Stimulated activated CD4-positive, alpha-beta T cell treated with anti-CD3 and anti-CD28 coated beads, Interleukin-4, amount 100 ng/mL, for 4 hours (primary cell): ENCODE measurements at regions not wholly inside any gene's neighbourhood (a gene's known extent, or its start where the extent isn't known, plus 50 kb on each side); places are given as distances from the start of the nearest gene placed in this dataset.
"Not testable (repeated sequence)": the region's sequence is repeated elsewhere in the genome, so short reads cannot be mapped to it uniquely, and the experiment has no call there.

Experiments used
- DNase-seq, 2 experiments: peaks; one replicate each; pipeline ENCODE4 v3.0.0-alpha.2; 2020

DNA sequence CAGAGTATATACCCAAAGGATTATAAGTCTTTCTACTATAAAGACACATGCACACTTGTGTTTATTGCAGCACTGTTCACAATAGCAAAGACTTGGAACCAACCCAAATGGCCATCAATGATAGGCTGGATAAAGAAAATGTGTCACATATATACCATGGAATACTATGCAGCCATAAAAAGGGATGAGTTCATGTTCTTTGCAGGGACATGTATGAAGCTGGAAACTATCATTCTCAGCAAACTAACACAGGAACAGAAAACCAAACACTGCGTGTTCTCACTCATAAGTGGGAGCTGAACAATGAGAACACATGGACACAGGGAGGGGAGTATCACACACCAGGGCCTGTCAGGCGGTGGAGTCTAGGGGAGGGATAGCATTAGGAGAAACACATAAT, 281.7 kb upstream of the MEF2C start:
- not testable (repeated sequence) for DNase-seq

DNA sequence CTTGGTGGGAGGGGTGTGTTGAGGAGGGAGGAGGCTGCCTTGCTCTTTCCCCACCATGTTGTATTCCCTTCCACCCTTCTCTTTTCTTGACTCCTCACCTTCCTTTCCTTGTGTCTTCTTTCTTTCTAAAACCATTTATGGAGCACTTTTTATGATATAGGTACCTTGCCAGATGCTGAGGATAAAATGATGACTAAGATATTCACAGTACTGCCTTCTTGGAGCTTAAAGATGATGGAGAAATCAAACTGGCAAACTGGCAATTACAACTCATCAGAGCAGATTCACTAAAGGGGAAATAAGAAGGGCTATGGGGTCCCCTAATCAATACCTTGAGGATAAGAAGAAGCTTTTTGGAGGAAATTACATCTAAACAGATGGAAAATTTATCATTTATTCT, 273.2 kb upstream of the MEF2C start:
- DNase-seq: no peak

DNA sequence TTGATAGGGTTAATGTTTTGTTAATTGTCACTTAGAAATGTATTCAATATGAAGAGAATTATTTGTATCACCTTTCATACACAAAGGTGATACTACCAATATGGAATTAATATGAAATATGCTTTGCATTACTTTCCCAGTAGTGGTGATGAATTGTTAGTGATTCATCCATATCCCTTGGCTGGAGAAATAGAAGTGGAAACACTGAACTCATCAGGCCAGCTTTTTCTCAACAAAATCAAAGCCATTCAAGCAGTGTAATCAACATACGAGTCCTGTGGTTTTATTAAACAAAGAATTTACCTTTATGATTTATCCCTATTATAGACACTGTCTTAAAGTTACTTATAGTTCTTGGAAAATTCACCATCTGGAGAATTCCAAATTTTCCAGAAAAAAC, 264.0 kb upstream of the MEF2C start:
- no peak for DNase-seq

DNA sequence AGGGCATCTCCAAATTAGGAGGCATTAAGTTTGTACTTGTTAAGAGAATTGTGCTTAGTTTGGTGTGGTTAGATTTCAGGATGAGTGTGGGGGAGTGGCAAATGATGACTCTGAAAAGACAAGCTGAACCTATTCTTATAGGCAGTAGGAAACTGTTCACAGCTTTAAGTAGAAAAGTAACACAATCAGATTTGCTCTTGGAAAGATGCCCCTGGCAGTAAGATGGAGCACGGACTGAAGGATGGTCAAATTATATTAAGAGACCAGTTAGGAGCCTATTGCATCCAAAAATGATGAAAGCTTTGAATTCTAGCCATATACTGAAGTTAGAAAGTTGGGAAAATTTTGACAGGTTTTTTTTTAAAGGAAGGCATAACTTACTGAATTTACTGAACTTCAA, 254.2 kb upstream of the MEF2C start:
- DNase-seq: no peak

DNA sequence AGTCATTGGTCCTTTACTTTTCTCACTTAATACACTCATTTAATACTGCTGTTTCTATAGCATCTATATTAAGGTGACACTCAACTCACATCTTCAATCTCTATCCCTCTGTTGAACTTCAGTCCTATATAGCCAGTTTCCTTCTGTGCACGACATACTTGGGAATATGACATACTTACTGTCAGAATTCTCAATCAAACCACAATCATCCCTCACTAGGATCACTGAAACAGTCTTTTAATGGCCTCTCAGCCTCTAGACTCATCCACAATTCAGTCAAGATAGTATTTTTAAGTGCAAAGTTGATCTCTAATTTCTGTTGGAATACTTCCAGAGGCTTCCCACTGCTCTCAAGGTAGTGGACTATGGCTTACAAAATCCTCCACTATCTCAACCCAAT, 251.0 kb upstream of the MEF2C start:
- no peak for DNase-seq

DNA sequence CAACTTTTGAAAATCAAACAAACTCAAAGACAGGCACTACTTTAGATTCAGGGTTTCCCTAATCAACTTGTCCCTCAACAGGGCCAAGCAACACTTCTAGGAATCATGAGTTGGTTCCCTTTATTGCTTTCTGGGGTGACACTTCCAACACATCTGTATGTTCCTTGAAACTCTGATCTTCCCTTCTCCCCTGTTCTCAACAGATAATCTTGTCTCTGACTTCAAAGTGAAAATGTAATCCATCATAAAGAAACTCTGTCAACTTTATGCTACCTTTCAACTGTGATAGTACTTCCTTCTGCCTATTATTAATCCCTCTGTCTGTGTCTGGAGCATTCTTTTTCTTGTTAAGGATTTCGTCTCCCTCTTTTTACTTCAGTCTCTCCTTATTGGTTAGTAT, 250.1 kb upstream of the MEF2C start:
- DNase-seq: no peak

DNA sequence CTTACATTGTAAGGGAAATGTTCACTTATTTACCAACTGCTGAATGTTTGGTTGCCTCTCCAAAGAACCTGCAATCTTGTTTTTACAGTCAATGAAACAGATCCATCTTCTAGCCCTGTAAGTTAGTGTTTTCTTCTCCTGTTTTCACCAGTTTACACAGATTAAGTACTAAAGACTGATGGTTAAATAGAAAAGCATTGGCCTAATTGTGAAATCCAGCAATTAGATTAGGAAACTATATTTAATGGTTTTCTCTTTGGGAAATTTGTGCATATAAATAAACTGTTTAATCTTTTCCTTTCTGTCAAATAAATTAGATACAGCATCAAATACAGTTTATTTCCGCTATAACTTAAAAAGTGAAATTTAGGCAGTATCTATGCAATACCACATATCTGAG, 247.9 kb upstream of the MEF2C start:
- no peak for DNase-seq

DNA sequence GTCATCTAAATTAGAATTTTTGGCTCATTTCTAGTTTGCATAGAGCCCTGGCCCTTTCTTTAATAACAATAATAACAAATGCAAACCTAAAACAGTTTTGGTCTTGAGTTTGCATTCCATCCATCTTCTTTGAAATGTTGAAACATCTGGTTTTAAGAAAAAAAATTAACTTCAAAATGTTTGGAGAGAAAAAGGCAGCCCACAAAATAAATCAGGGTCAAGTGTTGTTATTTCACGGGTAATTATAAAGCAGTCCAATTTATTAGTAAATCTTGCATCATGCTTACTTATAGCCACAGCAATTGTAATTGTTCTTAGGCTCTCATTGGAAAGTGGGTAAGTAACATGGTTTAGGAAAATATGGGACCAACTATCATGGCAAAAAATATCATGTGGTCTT, 247.0 kb upstream of the MEF2C start:
- no peak for DNase-seq

DNA sequence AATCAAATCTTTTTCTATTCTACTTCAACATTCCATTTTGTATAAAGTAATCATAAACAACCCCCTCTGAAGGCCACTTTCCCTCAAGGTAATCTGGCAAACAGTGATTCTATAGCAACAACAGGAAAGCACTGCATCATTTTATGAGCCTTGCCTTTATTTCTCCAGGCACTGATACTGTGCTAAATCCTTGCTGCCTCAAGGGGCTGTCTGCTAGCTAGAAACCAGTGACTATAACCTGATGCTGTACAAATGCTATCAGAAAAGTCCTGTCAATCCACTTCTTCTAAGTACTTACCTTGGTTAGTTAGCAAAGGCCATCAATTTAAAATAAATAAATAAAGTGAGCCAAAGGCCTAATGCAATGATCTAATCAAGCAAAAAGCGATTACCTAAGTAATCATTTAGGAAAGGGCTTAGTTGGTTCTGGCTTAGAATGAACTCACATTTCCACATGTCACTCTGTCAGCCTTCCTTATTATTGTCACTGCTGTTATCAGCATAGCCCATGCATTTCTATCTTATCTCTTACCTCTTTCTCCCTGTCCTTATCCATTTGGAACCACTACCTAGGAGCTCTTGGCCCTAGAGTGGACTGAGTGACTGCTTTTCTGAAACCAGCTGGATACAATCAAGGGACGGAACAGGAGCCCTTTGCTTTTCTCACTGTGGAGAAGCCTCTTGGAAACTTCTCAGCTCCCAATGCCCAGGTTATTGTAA, 246.1 kb upstream of the MEF2C start:
- no peak for DNase-seq

DNA sequence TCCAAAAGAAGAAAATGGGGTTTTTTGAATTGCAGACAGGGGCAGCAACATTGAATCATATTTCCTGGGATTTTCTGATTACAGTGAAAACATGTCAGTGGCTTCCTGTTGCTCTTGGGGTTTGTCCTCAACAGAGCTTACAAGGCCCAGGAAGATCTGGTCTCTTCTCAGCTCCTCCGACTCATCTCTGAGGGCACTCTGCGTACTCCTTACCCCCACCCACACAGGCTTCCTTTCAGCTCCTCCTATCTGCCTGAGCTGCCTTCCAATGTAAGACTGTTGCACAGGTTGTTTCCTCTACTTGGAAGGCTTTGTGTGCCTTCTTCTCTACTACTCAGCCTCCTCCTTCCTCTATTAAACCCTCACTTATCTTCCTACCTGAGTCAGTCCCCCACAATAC, 245.1 kb upstream of the MEF2C start:
- DNase-seq: no peak

DNA sequence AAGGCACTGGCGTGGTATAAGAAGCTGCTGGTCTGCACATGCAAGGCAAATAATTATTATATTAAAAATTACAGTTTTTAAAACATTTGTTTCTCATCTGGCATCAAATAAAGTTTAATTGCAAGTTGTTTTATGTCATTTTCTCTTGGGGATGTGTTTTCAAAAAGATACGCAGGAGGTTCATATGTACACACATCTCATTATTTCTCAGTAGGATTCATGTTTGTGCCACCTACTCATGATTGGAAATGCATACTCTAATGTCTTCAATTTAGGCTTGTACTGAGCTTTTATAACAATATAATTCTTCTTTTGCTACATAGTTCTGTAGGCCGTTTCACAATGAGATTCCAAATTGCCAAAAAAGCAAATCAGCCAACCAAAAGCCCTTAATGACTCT, 244.2 kb upstream of the MEF2C start:
- DNase-seq: no peak

DNA sequence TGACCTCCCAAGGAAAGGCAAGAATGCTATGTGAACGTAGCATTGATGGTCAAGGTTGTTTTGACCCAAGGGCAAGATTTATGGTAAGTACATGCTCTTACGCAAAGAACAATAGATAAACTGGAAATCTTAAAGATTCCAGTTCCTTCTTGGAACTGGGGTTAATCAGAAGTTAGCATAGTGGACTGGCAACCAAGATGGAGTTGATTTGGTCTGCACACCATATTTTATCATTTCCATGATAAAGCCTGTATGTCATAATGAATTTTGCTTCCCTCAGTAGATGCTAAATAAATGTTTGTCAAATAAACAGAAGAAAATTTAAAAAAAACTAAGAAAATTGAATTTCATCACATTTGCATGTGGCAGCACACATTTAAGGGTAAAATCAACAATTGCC, 242.4 kb upstream of the MEF2C start:
- no peak for DNase-seq

DNA sequence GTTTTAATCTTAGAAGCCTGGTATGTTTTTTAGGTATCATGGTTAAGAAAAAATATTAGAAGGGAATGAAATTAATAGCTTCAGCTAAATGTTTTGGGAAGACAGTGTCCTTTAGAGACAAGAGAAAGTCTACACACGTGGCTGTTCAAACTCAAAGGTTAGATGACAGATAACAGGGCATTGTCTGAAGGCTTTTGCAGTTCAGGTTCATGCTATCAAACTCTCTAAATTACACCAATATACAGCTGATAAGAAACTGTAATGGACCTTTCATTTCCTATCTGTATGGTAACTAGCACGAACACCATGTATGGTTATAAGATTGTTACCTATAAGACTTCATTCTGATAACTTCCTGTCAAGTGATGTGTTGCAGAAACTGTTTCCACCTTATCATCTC, 240.6 kb upstream of the MEF2C start:
- no peak for DNase-seq

DNA sequence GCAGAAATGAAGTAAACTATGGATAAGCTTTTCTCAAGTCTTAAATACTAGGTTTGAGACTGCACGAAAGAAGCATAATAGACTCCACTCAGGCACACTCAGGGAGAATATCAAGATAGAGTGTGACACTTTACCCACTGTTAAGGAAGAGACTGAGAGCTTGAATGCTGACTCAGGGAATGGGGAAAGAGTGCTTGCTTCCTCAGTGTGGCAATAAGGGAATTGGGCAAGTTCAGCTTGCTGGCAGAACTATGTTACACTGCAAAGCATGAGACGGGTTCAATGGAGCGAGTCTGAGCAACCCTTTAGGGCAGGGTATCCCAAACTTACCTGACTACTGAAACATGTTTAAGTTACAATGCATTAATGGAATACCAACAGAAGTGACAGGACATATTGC, 237.7 kb upstream of the MEF2C start:
- no peak for DNase-seq

DNA sequence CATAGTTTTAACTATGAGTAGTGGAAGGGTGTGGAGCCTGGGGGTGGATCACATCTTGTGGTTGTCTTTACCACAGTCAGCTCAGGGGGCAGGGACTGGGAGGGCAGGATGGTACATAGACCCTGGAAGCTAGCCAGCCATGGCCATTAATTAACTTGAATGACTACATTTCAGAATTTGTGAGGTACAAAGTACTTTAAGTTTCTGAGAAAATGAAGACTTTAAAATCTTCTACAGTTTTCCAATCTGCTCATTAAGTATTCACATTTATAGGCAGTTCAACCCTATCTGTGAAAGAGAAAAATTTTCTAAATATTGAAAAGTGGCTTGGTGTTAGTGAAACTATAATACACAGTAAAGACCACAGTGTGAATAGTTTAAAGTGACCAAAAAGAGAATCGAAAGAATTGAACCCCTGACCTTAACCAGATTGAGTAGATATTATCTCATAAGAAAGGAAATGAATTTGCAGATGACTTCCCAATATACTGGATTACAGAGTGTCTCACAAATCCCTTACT, 234.2 kb upstream of the MEF2C start:
- DNase-seq: no peak

DNA sequence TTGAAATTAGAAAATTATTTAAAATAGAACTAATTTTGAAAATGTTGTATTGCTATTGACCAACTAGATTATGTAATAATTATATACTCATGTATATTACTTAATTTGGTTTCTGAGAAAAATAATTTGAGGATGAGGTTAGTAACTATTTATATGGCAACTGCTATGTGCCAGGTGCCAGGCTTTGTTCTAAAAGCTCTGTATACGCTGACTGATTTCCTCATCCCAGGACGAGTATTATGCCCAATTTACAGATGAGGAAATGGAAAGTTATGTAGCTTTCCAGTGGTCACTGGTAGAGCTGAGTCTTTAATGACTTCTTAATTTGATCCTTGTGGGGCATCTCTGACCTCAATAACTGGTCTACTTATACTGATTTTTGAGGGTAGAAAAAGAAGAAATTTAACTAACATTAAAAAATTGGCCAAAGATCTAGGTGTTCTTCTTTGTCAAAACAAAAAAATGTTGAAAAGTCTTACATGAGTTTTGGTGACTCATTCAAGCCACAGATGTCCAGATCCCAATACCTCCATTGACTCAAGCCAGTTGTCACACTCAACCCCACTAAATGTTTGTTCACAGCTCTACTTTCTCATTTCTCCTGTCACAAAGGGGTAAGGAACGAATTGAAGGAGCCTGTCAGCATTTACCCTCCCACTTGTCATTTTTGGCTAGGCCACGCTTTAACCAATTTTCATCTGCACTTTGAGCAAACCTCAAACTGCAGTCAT, 228.1 kb upstream of the MEF2C start:
- DNase-seq: no peak

DNA sequence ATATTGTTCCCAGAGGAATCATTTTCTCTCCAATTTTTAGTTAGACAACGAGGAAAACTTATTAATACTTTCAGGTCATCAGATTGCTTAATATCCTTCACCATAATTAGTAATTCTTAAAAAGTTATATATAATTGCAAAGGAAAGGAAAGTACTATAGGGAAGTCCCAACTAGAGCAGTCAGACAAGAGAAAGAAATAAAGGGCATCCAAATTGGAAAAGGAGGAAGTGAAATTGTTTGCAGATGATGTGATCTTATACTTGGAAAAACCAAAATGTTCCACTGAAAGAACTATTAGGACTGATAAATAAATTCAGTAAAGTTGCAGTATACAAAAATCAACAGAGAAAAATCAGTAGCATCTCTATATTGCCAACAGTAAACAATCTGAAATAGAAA, 223.5 kb upstream of the MEF2C start:
- DNase-seq: no peak

DNA sequence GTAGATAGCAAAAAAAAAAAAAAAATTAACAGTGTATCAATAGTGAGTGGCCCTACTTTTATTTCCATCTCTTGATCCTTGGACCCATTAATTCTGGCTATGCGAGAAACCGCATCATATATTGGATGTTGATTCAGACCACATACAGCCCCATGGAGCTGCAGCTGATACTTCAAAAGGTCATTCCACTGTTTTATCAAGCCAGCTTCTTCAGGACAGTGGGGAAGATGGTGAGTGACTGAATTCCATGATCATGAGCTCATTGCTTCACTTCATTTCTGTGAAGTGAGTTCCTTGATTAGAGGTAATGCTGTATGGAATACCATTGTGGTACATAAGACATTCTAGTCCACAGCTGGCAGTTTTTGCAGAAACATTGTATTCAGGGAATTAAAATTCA, 222.9 kb upstream of the MEF2C start:
- no peak for DNase-seq

DNA sequence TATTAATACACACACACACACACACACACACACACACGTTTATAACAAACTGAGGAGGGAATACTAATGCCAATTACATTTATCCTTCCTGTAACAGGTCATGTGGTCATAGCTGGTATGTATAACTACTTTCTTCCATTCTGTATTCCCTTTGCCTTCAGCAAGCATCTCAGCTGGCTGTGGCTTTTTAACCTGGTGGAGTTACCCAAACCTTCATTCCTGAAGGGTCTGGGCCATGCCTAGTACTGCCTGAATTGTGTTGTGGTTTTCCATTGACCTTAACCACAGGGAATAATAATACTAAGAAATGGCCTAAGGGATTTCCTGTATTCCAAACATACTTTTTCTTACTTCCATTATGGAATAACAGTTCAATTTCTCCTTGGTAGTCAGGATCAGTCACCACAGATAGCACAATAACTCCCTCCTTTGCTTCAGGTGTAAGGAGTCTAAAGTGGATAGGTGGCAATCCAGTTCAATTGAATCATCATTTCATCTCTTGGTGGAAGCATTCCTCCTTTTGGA, 222.2 kb upstream of the MEF2C start:
- DNase-seq: no peak

DNA sequence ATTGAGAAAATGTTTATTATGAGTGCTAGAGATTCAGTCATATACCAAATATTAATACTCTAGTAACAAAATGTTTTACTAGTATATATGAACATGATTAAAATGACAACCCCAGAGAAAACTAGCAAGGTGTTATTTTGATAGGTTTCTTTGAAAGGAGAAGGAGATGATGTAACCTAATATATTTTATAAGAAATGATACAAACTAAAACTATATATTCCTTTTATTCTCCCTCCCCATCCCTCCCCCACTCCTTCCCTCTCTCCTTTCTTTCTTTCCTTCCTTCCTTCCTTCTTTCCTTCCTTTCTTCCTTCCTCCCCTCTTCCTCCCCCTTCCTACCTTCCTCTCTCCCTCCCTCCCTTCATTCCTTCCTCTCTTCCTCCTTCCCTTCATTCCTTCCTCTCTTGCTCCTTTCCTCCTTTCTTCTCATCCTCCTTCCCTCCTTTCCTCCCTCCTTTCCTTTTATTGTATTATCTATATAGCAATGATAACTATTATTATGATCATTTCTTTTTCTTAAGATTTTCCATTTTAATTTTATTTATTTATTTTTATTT, 215.3 kb upstream of the MEF2C start:
- no peak for DNase-seq

DNA sequence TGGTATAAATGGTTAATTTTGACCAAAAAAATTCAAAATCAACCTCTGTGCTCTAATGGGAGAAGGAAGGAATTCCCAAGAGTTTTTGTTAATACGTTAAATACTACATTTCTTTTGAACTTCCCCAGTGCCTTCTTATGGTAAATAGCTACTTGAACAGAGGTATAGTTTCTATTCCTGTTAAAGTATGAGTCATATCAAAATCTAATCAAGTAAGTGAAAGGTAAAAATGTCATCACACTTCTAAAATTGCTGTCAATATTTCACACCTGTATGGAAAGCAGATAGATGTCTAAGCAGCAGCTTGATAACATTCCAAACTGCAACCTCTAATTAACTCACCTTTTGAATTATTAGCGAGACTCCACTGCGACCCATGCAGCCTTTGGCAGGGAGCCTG, 214.1 kb upstream of the MEF2C start:
- DNase-seq: no peak

DNA sequence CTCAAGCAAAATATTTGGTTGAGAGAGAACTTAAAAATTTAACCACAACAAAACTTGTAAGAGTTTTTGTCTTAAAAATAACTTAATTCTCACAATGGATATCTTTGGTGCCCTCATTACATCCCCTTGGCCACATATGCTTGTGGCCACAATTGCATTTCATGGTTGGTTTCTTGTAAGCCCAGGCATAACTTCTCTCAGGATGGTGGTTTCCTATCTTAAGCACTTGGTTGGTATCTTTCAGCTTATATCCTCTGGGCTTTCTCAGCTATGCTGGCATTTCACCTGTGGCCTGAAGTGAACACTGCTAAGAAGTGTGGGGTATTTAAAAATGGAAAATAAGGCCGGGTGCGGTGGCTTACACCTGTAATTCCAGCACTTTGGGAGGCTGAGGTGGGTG, 212.4 kb upstream of the MEF2C start:
- no peak for DNase-seq

DNA sequence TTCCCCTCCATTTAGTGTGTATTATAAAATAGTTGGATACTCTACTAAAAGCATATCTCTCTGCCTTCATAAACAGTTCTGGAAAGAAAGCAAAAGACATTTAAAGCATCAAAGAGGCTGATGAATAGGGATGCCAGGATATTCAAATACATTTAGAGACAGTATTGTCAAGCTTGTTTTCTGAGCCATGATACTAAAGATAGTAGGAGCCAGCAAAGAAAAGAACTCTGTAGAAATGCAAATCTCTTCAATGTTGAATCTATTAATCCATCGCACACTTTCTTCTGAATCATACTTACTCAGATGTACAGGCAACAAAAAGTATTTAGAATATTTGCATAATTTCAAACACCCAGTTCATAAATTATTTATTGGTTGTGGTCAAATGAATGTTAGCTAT, 207.1 kb upstream of the MEF2C start:
- no peak for DNase-seq
